PFSK-1 (cell line): ENCODE measurements at regions not wholly inside any gene's neighbourhood (a gene's known extent, or its start where the extent isn't known, plus 50 kb on each side); places are given as distances from the start of the nearest gene placed in this dataset.

Source experiments
- FOXP2 ChIP-seq: optimal IDR thresholded peaks from 2 replicates; pipeline ENCODE3; 2011; ENCODE audit warnings: borderline replicate concordance, control low read depth, inconsistent platforms; ENCODE audit not compliant: insufficient read depth; ENCODE audit errors: extremely low read length, extremely low read depth
- POLR2AphosphoS5 ChIP-seq: IDR thresholded peaks from 2 replicates; pipeline ENCODE4 v1.6.1; 2012; ENCODE audit warnings: low read depth, mild to moderate bottlenecking, control low read depth, low read length, moderate library complexity
- SIN3A ChIP-seq: IDR thresholded peaks from 2 replicates; pipeline ENCODE4 v1.6.1; 2012; ENCODE audit warnings: mild to moderate bottlenecking, low read length, moderate library complexity, borderline replicate concordance; ENCODE audit not compliant: insufficient read depth
- TAF1 ChIP-seq: IDR thresholded peaks from 2 replicates; pipeline ENCODE4 v1.6.1; 2012; ENCODE audit warnings: low read length, control low read depth, borderline replicate concordance; ENCODE audit not compliant: insufficient read depth
- TF ChIP-seq, protein P1 (sequence below), 2 experiments: IDR thresholded peaks; 2 replicates each; pipeline versions ENCODE4 v1.6.1 to v1.8.0; 2011 to 2012; ENCODE audit warnings: low read depth in 2 of 2, low read length in 2 of 2, control low read depth in 1 of 2, inconsistent platforms in 1 of 2, mild to moderate bottlenecking in 1 of 2, moderate library complexity in 1 of 2; ENCODE audit not compliant: insufficient read depth in 1 of 2

GRCh38 chr3:25044762-25045710 is 383.0 kb upstream of the RARB start:
- no peak for TF ChIP-seq TAF1
- TF ChIP-seq POLR2AphosphoS5: no peak
- TF ChIP-seq, protein P1, sequence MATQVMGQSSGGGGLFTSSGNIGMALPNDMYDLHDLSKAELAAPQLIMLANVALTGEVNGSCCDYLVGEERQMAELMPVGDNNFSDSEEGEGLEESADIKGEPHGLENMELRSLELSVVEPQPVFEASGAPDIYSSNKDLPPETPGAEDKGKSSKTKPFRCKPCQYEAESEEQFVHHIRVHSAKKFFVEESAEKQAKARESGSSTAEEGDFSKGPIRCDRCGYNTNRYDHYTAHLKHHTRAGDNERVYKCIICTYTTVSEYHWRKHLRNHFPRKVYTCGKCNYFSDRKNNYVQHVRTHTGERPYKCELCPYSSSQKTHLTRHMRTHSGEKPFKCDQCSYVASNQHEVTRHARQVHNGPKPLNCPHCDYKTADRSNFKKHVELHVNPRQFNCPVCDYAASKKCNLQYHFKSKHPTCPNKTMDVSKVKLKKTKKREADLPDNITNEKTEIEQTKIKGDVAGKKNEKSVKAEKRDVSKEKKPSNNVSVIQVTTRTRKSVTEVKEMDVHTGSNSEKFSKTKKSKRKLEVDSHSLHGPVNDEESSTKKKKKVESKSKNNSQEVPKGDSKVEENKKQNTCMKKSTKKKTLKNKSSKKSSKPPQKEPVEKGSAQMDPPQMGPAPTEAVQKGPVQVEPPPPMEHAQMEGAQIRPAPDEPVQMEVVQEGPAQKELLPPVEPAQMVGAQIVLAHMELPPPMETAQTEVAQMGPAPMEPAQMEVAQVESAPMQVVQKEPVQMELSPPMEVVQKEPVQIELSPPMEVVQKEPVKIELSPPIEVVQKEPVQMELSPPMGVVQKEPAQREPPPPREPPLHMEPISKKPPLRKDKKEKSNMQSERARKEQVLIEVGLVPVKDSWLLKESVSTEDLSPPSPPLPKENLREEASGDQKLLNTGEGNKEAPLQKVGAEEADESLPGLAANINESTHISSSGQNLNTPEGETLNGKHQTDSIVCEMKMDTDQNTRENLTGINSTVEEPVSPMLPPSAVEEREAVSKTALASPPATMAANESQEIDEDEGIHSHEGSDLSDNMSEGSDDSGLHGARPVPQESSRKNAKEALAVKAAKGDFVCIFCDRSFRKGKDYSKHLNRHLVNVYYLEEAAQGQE (IDR thresholded peaks at IDR 0.05; ENCODE audit: insufficient read depth in 1 of 2, low read depth in 2 of 2, low read length in 2 of 2): no peak
- no peak for TF ChIP-seq FOXP2
- no peak; the same call in 1 of the 2 replicates for TF ChIP-seq SIN3A

DNA sequence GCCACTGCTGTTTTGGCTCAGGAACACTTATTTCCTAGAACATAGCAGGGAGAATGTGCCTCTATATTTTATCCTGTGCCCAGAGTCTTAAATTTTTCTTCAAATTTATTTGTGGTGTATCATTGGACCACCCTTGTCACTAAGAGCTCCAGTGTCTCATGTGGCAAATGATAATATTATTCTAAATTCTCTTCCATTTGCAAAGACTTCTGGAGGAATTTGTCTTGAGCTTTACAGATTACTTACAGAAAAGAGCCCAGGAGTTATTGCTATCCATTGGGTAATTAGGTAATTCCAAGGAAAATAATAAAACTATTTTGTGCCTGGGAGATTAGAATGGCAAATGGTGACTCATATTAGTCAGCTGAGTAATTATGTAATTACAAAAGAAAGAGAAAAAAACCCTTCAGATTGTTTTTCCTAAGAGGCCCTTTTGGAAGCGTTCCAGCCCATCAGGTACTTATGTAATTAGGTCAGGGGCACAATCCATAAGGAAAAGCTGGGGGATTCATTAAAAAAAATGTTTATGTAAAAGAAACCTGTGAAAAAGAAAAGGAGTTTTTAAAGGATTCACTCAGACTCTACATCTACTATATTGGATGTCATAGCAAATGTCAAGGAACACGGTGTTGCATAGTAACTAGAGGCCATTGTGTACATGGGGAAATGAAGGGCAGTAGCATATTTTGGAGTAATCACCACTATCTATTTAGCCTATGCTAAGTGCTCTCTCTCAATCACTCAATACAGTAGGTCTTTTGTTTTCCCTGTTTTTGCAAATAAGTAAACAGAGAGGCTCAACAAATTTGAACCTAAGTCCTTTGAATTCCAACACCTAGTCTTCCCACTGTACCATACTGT is 380.9 kb upstream of the RARB start:
- TF ChIP-seq FOXP2 (no peak), SIN3A (no peak), TAF1 (no peak), POLR2AphosphoS5 (no peak)
- TF ChIP-seq, protein P1 (IDR thresholded peaks at IDR 0.05; ENCODE audit: insufficient read depth in 1 of 2, low read depth in 2 of 2, low read length in 2 of 2): no peak

DNA sequence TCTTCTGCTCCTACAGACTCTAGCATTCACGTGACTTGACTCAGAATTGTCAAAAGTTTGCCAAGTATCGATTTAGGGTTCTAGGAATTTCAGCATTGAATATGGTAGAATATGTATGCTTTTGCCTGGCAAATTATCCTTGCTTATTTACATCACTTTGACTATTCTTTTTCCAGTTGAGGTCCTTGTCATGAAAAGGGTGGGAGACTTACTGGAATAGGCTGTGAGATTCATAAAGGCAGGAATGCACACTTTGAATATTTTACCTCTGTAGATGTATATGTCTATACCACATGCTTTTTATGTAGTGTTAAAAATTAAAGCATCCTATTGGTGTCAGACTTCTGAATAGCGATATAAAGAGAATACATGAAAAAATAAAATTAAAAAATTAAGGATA is 378.8 kb upstream of the RARB start:
- no peak for TF ChIP-seq TAF1
- no peak for TF ChIP-seq POLR2AphosphoS5

DNA sequence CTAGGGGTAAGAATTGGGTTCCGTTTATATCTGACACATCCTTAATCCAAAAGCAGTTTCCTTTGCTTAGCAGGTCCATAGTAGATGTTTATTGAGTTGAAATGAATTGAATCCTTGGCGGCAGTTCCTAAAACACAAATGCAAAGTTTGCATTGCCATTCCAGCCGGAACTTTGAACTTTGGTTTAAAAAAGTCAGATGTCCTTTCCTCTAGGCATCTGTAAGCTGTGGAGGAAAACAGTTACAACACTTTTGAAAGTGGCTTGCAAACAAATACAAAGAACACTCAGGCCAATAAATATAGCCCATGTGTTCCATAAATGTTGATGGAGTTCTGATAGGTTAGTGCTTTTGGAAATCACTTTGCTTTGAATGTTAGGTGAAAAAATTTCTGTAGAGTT is 374.7 kb upstream of the RARB start:
- TF ChIP-seq TAF1: no peak
- TF ChIP-seq, protein P1 (IDR thresholded peaks at IDR 0.05; ENCODE audit: insufficient read depth in 1 of 2, low read depth in 2 of 2, low read length in 2 of 2): no peak
- no peak for TF ChIP-seq SIN3A
- TF ChIP-seq POLR2AphosphoS5: no peak
- no peak for TF ChIP-seq FOXP2

GRCh38 chr3:25056036-25056755 is 371.9 kb upstream of the RARB start:
- TF ChIP-seq TAF1 (no peak), FOXP2 (no peak), POLR2AphosphoS5 (no peak), SIN3A (no peak)
- TF ChIP-seq, protein P1 (IDR thresholded peaks at IDR 0.05; ENCODE audit: insufficient read depth in 1 of 2, low read depth in 2 of 2, low read length in 2 of 2): no peak
